ENCODE measurements at regions not wholly inside any gene's neighbourhood (a gene's known extent, or its start where the extent isn't known, plus 50 kb on each side); places are given as distances from the start of the nearest gene placed in this dataset.
A peak's percentile ranks its signal among the peaks of the same experiment; 100 is the strongest.

DNA sequence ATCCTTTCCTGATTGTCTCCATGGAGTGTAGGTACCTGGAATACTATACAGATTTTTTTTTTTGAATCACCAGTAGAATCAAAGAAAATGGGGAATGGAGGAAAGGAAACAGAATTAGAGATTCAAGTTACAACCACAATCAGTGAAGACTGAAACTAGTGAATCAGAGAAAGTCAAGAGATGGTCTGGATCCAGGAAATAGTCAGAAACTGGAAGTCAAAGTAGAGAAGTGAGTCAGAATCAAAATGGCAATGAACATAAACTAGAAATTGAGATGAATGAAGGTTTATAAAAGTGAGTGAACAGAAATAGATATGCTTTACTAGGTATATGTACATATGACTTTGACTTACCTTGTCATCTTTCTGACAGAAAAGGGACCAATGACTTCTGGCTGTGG lies 579.0 kb downstream of the PLCL1 start:
- ATAC-seq (ENCODE audit: insufficient read depth, low FRiP score) (no peak), DNase-seq (no peak)
- H3K27ac ChIP-seq (ENCODE audit: low read depth in 1 of 2, low read length in 1 of 2) = no peak overlapping the region

DNA sequence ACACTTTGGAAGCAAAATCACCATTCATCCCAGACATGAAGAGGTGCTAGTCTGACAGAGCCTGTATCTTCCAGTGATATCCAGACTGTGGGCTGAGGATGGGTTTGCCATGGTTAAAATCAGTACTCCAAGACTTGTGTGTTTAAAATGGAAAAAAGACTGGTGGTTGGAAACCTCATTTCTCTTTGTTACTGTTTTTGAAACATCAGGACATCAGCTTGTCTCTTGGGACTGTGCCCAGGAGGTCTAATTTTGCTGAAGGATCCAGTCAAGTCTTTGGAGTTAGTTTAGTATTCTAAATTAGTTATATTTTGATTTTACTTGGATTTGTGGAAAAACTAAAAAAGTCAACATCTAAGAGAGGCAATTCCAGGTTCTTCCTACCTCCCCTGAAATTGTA lies 578.4 kb downstream of the PLCL1 start:
- Histone ChIP-seq H3K36me3 (ENCODE audit: control insufficient read depth in 4 of 4, insufficient read depth in 4 of 4, low read length in 4 of 4) (no peaks in the 10 kb centered on the region), H3K4me1 (ENCODE audit: control insufficient read depth in 5 of 5, insufficient read depth in 5 of 5, low read length in 5 of 5) (no peaks in the 10 kb centered on the region), H3K27me3 (ENCODE audit: control insufficient read depth in 3 of 3, insufficient read depth in 3 of 3, low read length in 2 of 3) (no peaks in the 10 kb centered on the region), H3K4me3 (no peak overlapping the region), H3K9me3 (ENCODE audit: control insufficient read depth in 4 of 4, insufficient read depth in 3 of 4, low read length in 3 of 4) (no peaks in the 10 kb centered on the region), H3K9ac (ENCODE audit: insufficient read depth in 1 of 2, low read length in 2 of 2) (no peak overlapping the region), H3K27ac (ENCODE audit: low read depth in 1 of 2, low read length in 1 of 2) (no peak overlapping the region)
- DNase-seq (no peak), ATAC-seq (ENCODE audit: insufficient read depth, low FRiP score) (no peak)
- TF ChIP-seq, protein P1, sequence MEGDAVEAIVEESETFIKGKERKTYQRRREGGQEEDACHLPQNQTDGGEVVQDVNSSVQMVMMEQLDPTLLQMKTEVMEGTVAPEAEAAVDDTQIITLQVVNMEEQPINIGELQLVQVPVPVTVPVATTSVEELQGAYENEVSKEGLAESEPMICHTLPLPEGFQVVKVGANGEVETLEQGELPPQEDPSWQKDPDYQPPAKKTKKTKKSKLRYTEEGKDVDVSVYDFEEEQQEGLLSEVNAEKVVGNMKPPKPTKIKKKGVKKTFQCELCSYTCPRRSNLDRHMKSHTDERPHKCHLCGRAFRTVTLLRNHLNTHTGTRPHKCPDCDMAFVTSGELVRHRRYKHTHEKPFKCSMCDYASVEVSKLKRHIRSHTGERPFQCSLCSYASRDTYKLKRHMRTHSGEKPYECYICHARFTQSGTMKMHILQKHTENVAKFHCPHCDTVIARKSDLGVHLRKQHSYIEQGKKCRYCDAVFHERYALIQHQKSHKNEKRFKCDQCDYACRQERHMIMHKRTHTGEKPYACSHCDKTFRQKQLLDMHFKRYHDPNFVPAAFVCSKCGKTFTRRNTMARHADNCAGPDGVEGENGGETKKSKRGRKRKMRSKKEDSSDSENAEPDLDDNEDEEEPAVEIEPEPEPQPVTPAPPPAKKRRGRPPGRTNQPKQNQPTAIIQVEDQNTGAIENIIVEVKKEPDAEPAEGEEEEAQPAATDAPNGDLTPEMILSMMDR (IDR thresholded peaks at IDR 0.05; ENCODE audit: control extremely low read depth, extremely low read depth) = no peak

More for the DNA sequence above, 579.0 kb downstream of the PLCL1 start:
- Histone ChIP-seq H3K36me3 (ENCODE audit: control insufficient read depth in 4 of 4, insufficient read depth in 4 of 4, low read length in 4 of 4) (no peaks in the 10 kb centered on the region), H3K4me3 (no peak overlapping the region), H3K27me3 (ENCODE audit: control insufficient read depth in 3 of 3, insufficient read depth in 3 of 3, low read length in 2 of 3) (no peaks in the 10 kb centered on the region), H3K9me3 (ENCODE audit: control insufficient read depth in 4 of 4, insufficient read depth in 3 of 4, low read length in 3 of 4) (no peaks in the 10 kb centered on the region), H3K9ac (ENCODE audit: insufficient read depth in 1 of 2, low read length in 2 of 2) (no peak overlapping the region), H3K4me1 (ENCODE audit: control insufficient read depth in 5 of 5, insufficient read depth in 5 of 5, low read length in 5 of 5) (no peaks in the 10 kb centered on the region)
- TF ChIP-seq, protein P1 (IDR thresholded peaks at IDR 0.05; ENCODE audit: control extremely low read depth, extremely low read depth) = no peak

DNA sequence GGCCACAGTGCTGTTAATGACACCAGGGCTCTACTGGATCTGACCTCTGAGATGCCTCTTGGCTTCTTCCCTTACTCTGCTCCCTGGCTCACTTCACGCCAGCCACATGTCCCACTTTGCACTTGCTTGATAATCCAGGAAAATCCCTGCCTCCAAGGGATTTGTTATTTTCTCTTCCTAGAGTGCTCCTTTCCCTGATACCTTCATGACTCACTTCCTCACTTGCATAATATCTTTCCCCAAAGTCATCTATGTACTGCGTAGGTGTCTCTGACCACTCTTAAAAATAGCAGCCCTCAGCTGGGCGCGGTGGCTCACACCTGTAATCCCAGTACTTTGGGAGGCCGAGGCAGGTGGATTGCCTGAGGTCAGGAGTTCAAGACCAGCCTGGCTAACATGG lies 572.3 kb downstream of the PLCL1 start:
- DNase-seq (no peak), ATAC-seq (ENCODE audit: insufficient read depth, low FRiP score) (no peak)
- TF ChIP-seq, protein P1 (IDR thresholded peaks at IDR 0.05; ENCODE audit: control extremely low read depth, extremely low read depth) = no peak
- WGBS, 2 donors = 75 to 87% methylated on average over 5 of the region's 5 CpGs
- H3K4me1 ChIP-seq (ENCODE audit: control insufficient read depth in 5 of 5, insufficient read depth in 5 of 5, low read length in 5 of 5) = peaks cover 0 to 7% (median 0%) of the 10 kb centered on the region in 5 donors
- H3K27me3 ChIP-seq (ENCODE audit: control insufficient read depth in 3 of 3, insufficient read depth in 3 of 3, low read length in 2 of 3) = no peaks in the 10 kb centered on the region
- H3K36me3 ChIP-seq (ENCODE audit: control insufficient read depth in 4 of 4, insufficient read depth in 4 of 4, low read length in 4 of 4) = no peaks in the 10 kb centered on the region
- no peak overlapping the region for H3K9ac ChIP-seq (ENCODE audit: insufficient read depth in 1 of 2, low read length in 2 of 2)
- H3K27ac ChIP-seq (ENCODE audit: low read depth in 1 of 2, low read length in 1 of 2) = no peak overlapping the region
- no peaks in the 10 kb centered on the region for H3K9me3 ChIP-seq (ENCODE audit: control insufficient read depth in 4 of 4, insufficient read depth in 3 of 4, low read length in 3 of 4)
- H3K4me3 ChIP-seq = no peak overlapping the region

- Histone ChIP-seq H3K27me3 (ENCODE audit: control insufficient read depth in 3 of 3, insufficient read depth in 3 of 3, low read length in 2 of 3) (no peaks in the 10 kb centered on the region), H3K9me3 (ENCODE audit: control insufficient read depth in 4 of 4, insufficient read depth in 3 of 4, low read length in 3 of 4) (no peaks in the 10 kb centered on the region), H3K27ac (ENCODE audit: low read depth in 1 of 2, low read length in 1 of 2) (no peak overlapping the region), H3K9ac (ENCODE audit: insufficient read depth in 1 of 2, low read length in 2 of 2) (no peak overlapping the region), H3K36me3 (ENCODE audit: control insufficient read depth in 4 of 4, insufficient read depth in 4 of 4, low read length in 4 of 4) (no peaks in the 10 kb centered on the region), H3K4me3 (no peak overlapping the region), H3K4me1 (ENCODE audit: control insufficient read depth in 5 of 5, insufficient read depth in 5 of 5, low read length in 5 of 5) (peaks cover 0 to 7% (median 0%) of the 10 kb centered on the region in 5 donors)
- no peak for ATAC-seq (ENCODE audit: insufficient read depth, low FRiP score)
- 62 to 78% methylated on average over 4 of the region's 4 CpGs for WGBS, 2 donors
- DNase-seq = peak in 2 of 3 donors; percentile 31 to 58
- TF ChIP-seq, protein P1 (IDR thresholded peaks at IDR 0.05; ENCODE audit: control extremely low read depth, extremely low read depth) = no peak
Observed at GRCh38 chr2:198375083-198375410, 570.7 kb downstream of the PLCL1 start.
